Stimulated activated CD8-positive, alpha-beta memory T cell treated with anti-CD3 and anti-CD28 coated beads, Interleukin-2, amount 100 ng/mL, for 48 hours (primary cell): ENCODE measurements at regions not wholly inside any gene's neighbourhood (a gene's known extent, or its start where the extent isn't known, plus 50 kb on each side); places are given as distances from the start of the nearest gene placed in this dataset.
"Not testable (repeated sequence)": the region's sequence is repeated elsewhere in the genome, so short reads cannot be mapped to it uniquely, and the experiment has no call there.

Source experiments
- DNase-seq, 2 donors: peaks; one replicate each; pipeline ENCODE4 v3.0.0-alpha.2; 2020; ENCODE audit warnings: low read depth in 2 of 2

DNA sequence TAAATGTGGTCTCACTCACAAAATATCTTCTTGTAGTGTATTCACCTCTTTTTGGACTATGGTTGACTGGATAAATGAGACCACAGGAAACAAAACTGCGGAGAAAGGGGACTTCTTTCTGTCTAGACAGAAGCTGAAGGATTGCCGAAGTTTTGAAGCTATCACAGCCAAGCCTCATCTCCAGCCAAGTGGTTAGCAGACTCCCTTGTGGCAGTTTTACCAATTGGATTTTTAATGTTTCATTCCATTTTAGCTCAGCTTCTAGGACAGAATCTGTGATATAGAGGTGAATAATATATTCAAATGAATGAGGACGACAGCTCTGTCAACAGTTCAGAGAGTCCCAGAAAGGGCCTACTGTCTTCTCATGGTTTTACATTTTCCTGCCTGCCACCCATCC lies 215.7 kb upstream of the ZNF608 start:
- DNase-seq, result no peak

DNA sequence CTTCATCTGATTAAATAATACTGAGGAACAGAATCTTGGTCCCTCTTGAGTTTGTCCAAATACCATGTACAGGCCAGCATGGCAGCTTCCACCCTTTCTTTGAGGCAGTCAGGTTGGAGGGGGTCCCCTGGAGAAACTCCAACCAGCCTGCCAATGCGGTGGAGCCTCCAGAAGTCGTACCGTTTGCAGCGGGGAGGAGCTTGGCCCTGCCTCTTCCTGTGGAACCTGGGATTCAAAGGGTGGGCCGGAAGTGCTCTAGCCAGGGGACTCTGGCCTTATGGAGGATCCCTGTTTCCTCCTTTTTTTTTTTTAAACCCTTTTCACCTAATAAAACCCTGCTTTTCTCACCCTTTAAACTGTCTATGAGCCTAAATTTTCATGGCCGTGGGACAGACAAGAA lies 216.3 kb upstream of the ZNF608 start:
- no peak for DNase-seq

DNA sequence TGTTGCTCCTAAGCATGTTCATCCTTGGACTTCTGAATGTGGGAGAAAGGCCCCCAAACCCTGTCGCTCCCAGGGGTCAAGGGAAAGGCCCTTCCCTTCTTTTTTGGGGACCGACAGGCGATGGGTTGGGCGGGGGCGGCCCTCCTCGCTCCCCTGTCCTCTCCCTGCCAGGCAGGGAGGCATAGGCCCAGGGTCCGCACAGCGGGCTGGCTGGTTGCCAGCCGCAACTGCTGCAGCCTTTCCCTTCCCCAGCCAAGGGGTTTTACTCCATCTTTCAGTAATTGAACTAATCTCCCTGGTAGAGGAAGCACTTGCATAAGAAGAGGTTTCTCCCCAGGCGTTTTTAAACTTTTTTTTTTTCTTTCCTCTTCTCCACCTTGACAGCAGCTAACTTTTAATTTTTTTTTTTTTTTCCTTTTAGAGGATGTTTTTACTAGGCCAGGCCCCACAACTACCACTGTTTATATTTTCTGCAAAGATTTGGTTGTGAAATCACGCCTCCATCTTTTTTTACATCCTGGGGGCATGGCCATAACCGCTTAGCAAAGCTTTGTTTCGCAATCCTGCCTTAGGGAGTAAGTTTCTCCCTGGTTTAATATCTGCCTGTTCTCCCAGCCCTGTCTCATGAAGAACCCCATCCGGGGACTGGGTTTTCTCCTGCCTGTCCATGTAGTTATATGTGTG lies 216.9 kb upstream of the ZNF608 start:
- DNase-seq, result no peak

DNA sequence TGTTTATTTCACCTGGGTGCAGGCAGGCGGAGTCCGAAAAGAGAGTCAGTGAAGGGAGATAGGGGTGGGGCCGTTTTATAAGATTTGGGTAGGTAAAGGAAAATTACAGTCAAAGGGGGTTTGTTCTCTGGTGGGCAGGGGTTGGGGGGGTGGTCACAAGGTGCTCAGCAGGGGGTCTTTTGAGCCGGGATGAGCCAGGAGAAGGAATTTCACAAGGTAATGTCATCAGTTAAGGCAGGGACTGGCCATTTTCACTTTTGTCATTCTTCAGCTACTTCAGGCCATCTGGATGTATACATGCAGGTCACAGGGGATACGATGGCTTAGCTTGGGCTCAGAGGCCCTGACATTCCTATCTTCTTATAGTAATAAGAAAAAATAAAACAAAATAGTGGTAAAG lies 220.3 kb upstream of the ZNF608 start:
- DNase-seq, result not testable (repeated sequence)

DNA sequence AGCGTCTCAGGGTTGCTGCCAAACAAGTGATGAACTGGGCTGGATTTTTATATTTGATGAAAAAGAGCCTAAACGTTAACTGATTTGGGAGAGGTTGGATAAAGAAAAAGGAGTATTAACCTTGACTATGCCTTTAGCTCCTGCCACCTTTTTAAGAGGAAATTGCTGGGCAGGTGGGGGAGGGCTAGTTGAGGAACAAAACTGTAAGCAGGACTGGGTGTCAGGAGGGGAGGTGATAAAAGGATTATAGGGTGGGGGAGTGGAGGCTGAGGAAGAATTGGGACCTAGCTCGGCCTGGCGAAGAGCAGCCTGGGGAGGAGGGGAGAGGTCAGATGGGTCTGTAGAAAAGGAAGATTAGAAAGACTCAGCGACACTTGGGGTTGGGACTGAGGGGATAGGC lies 223.9 kb upstream of the ZNF608 start:
- DNase-seq, result not testable (repeated sequence)

DNA sequence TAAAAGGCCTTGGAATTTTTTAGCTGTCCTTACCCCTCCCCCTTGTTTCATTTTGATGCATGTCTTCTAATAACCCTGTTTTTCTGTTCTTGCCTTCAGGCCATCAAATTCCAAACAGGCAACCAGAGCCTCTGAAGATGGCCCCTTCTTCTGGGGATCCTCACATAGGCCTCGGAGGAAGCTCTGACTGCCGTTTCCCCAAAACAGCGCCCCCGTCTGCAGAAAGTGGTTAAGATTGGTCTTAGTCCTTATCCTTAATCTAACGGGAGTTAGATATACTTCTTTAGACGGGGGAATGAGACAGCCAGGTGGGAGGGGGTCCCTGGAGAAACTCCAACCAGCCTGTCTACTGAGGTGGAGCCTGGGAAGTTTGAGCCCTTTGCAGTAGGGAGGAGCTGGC lies 226.3 kb upstream of the ZNF608 start:
- DNase-seq, result no peak

DNA sequence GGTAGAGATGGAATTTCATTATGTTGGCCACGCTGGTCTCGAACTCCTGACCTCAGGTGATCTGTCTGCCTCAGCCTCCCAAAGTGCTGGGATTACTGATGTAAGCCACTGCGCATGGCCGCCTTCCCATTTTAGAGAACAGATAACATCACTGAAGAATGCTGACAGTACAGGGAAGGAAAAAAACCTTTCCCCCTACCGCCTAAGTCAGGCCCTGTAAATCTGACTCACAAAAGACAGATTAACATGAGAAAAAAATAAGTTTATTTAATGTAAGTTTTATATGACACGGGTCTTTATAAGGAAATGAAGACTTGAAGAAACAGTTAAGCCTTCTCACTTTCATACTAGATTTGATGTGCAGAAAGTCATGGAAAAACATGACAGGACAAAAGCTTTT lies 227.2 kb upstream of the ZNF608 start:
- DNase-seq, result no peak

DNA sequence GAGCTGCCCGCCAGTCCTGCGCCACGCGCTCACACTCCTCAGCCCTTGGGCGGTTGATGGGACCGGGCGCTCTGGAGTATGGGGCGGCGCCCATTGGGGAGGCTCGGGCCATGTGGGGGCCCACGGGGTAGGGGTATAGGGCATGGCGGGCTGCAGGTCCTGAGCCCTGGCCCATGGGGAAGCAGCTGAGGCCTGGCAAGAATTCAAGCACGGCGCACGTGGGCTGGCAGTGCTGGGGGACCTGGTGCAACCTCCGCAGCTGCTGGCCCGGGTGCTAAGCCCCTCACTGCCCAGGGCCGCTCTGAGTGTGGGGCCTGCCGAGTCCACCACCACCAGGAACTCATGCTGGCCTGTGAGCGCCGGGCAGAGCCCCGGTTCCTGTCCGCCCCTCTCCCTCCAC lies 229.6 kb upstream of the ZNF608 start:
- DNase-seq, result no peak

DNA sequence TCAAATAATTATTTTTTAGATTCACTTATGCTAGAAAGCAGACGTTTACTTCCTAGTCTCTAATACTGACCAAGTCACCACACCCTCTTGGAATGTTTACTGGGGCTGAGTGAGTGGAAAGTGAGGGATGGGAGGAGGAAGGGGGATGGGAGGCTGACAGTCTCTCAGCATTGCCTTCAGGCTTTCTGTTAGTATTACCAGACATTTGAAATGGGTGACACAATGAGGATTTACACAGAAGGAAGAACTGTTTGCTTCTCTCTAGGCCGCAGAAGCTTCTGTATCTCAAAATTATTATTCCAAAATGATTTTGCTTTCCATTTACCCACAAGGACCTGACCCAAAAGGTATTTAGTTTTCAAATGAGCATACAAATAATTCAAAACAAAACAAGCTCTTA lies 232.8 kb upstream of the ZNF608 start:
- no peak for DNase-seq

DNA sequence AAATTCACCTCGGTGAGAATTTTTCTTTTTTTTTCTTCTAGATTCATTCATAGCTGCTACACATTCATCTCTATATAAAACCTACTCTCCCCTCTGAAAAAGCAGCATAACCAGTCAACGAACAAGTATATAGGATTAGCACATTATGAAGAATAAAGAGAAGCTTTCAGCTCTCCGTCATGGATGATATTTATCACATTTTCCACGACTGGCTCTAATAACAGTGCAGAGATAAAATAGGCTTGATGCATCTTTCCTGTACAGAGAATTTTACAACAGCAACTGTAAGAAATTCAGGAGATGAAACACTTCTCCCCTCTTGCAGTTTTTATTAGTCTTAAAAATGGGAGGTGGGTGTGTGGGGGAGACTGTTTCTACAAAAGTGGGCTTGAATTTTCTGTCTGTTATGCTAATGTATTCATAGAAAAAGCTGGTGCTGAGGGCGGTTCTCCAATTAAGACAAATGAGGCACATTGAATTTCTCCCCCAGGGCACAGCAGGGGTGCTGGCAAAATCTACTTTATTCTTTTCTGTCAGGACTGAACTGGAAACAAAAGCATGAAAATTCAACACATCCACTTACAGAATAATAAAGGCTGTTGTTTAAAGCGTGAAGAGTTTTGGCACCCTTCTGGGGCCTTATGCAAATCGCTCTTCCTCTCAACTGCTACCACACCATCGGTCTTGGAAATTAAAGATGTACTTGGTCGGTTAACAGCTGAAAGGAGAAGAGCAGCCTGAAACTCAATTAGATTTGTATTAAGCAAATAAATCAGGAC lies 233.9 kb upstream of the ZNF608 start:
- no peak for DNase-seq

DNA sequence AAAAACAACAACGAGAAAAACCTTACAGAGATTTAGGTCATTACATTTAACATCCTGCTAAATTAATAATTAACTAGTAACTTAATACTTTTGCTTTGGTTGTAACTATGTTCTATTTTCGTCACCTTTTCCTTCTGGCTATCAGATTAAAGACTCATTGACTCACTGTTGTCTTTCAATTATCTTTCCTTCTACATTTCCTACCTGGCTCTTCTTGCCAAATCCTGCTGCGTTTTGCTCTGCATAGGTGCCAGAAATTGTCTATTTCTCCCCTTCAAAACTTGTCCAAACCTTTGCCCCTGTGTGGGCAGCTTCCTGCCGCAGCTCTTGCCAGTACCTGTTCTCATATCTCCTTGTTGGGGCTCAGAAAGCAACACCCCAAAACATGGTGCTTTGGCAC lies 235.5 kb upstream of the ZNF608 start:
- no peak for DNase-seq

DNA sequence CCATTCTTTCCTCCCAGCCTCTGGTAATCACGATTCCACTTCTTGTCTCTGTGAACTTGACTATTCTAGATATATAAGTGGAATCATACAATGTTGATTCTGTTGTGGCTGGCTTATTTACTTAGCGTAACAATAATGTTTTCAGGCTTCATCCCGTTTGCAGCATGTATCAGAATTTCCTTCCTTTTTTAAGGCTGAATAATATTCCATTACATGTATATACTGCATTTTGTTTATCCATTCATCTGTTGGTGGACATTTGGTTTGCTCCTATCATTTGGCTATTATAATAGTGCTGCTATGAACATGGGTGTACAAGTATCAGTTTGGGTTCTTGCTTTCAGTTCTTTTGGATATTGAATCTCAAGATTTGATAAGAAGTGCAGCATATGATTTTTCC lies 239.7 kb upstream of the ZNF608 start:
- DNase-seq, result no peak

DNA sequence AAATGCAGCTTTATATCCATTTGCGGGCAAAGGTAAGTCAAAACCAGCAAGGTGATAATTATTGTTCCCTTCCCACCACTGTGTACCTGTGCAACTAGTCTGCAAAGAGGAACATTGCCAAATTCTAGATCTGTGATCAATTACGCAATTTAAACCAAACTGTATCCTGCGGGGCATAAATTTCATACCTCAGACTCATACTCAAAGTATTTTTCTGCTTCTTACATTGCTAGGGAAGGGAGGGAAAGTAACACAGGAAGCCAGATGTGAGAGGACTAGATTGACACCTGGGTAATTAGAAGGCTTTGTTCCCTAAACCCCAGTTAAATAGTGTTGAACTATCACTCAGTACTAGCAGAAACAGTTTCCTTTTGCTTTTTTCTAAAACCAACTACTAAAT lies 240.2 kb upstream of the ZNF608 start:
- DNase-seq, result no peak

DNA sequence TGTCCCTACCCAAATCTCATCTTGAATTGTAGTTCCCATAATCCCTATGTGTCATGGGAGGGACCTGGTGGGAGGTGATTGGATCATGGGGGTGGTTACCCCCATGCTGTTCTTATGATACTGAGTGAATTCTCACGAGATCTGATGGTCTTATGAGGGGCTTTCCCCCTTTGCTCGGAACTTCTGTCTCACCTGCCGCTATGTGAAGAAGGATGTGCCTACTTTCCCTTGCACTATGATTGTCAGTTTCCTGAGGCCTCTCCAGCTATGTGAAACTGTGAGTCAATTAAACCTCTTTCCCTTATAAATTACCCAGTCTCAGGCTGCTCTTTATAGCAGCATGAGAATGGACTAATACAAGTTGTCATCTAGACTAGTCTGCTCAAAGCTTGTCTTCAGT lies 241.3 kb upstream of the ZNF608 start:
- DNase-seq, result not testable (repeated sequence)

DNA sequence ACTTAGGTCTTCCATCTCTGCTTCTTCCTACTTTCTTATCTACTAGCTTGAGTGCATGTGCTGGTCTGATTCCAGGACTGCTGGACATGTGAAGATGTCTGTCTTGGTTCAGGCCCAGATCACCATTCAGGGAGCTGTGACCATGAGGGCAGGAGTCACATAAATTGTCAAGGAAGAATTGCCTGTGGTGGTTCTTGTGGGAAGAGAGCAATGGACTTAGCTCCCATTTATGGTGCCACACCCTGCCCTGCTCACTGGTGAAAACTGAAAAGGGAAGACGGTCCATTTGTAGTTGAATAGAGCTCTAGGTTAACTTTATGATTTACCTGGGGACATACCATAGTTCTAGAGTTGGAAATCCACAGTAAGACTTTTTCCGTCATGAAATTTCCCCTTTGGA lies 244.3 kb upstream of the ZNF608 start:
- DNase-seq, result no peak

DNA sequence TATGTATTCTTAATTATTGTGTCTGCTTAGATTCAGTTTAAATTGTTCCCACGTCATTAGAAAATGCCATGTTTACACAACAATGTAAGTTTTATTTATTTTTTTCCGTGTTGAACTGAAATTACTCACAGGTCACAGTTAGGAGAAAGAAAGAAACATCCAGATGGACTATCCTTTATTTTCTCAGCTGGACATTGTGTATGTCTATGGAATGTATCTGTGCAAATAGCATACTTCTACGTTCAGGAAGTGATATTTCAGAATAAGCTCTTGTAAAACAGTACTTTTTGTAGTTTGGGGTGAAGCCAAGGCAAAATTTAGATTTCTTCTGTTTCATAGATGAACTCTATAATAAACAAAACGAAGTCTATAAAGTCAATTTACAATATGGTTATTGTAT lies 249.0 kb upstream of the ZNF608 start:
- DNase-seq, result no peak

DNA sequence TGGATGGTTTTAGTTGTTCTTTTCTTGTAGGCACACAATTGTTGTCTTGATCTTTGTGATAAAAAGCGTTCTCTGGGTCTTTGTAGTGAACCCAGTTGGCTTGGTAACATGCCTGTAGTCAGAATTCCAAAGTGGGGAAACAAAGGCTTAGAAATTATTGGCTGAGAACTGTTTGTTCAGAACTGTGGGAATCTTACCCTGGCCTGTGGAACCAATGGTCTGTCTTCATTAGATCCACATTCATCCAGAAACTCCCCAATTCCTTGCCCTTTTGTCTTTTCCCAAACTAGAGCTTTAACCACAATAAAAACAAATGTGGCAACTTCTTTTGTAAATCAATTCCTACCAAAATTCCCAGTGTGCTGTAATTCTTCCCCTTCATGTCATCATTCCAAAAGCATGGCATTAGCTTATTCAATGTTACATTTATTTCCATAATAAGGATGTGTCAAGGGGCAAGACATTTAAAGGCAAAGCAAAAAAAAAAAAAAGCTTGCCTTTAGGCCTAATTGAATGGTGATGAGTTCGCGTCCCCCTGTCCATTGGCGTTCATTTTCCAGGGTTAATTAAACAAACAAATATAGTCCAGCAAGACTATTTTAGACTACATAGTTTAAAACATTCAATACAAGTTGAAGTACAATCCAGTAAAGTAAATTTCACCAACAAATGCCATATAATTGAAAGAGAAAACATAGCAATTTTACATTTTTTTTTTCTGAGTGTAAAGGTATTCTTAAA lies 249.8 kb upstream of the ZNF608 start:
- no peak for DNase-seq

DNA sequence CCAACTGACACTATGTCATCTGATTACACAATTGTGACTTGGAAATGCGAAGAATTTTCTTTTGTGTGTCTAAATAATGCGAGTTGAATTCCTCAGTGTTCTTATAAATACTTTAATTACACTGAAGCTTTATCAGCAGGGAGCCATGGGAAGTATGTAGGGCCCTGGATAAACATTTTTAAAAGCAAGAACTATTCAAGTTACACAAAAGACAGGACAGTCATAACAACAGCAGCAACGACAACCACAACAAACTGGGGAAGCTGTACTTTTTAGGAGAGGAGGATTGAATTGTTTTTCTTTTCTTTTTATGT lies 250.3 kb upstream of the ZNF608 start:
- no peak for DNase-seq

DNA sequence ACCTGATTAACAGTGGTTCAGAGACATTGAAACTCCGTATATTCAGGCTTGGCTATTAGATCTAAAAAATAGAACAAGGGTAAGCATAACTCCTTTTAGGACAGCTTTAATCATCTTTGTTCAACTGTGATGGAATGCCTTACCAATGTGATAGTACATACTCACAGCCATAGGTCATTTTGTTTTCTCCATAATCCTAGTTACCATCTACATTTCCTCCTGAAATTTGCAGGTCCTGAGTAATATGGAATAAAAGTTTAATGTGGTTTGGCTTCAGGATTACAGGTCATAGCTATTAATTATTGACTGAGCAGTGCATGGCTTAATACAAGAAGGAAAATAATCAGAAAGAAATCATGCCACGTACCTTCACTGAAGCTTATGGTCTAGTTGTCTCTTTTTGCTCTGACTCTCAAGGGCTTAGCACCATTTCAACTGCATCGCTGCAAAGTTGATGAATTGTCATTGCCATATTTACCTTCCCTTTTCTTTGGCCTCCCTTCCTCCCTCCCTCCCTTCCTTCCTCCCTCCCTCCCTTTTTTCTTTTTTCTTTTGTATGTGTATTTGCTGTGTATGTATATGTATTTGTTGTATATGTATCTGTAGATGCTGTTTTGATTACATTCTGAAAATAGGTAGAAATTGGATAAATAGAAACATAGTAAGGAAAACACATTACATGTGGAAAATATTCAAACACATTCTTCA lies 250.9 kb upstream of the ZNF608 start:
- no peak for DNase-seq

DNA sequence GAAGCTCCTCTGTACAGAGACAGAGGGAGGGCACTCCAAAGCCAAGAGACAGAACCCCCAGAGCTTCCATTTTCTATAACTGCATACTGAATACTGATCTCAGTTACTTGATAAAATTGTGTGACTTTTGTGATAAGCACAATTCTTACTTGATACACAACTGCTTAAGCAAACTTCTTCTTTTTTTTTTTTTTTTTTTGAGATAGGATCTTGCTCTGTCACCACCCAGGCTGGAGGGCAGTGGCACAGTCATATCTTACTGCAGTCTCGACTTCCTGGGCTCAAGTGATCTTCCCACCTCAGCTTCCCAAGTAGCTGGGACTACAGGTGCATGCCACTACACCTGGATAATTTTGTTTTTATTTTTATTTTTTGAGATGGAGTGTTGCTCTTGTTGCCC lies 252.1 kb upstream of the ZNF608 start:
- DNase-seq, result no peak

DNA sequence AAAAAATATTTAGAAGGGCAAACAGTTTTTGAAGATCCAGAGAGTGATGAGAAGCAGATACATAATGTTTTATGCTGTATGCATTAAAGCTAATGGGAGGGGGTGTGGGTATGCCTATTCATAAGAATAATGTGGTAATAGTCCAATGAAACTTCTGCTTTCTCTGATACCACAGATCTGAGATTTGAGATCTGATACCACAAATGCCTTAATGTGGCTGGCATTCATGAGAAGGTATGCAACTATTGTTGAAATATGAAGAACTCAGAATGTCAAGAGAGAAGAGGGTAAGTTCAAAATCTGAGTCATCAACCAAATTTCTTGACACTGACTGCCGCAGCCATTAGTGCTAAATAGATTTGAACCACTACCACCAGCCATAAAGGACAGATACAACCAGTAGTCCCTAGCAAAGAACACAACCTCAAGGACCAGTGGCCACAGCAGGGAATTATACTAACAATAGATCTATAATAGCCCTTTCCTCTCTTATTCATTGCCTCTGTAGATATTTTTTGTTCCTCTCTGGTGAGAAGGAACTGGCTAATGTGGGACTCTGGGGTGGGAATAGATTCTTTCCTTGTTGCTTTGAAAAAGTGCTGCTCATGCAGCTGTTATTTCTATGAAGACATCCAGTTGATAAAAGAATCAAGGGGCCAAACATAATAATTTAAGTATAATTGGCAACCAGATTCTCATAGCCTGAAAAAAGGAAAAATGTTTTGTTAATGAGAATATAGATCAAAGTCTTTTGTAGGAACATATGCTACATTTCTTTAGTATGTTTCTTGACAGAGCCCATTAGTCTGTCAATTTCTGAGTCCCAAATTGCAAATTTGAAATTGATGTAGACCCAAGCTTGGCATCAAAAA lies 256.5 kb upstream of the ZNF608 start:
- no peak for DNase-seq

DNA sequence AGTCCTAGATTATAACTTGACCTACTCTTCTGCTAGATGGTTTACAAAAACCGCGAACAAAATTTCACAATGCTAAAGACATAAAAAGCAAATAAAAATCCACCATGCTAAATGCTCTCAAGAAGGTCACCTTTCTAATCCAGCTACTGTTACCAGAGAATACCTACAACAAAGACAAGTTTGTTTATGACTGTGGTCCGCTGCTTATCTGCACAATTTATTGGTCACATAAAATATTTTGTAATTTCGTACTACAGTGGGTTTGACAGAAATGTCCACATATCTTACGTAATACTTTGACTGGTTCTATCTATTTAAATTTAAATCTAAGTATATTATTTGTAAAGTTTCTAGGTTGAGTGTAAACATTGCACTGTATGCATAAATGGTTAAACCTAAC lies 257.6 kb upstream of the ZNF608 start:
- no peak for DNase-seq
